Adrenal gland (tissue), 9 donors: ENCODE measurements at regions not wholly inside any gene's neighbourhood (a gene's known extent, or its start where the extent isn't known, plus 50 kb on each side); places are given as distances from the start of the nearest gene placed in this dataset.
"Not testable (repeated sequence)": the region's sequence is repeated elsewhere in the genome, so short reads cannot be mapped to it uniquely, and the experiment has no call there.

Experiments
- DNase-seq, 7 donors: peaks; one replicate each; pipeline ENCODE4 v3.0.0-alpha.2; 2019 to 2020
- H3K27ac ChIP-seq, 5 donors: fragments of 200-600 bp; sonication (generic) in 4 of 5; 1 replicate in 3 of 5; 2 replicates in 2 of 5; pipeline versions ENCODE4 v1.5.1 to v1.8.0; 2016 to 2020; ENCODE audit warnings: mild to moderate bottlenecking in 1 of 5
- H3K27me3 ChIP-seq: fragments of 200-600 bp; 2 replicates; pipeline ENCODE4 v1.8.0; 2021
- H3K36me3 ChIP-seq, 2 donors: fragments of 200-600 bp; replicated peaks in 1 of 2; 1 replicate in 1 of 2; 2 replicates in 1 of 2; pipeline versions ENCODE4 v1.5.1 to v1.8.0; 2018 to 2022
- H3K4me1 ChIP-seq, 2 donors: fragments of 200-600 bp; replicated peaks in 1 of 2; 1 replicate in 1 of 2; 2 replicates in 1 of 2; pipeline versions ENCODE4 v1.5.1 to v1.8.0; 2018 to 2021
- H3K4me3 ChIP-seq, 4 donors: fragments of 200-600 bp; sonication (generic) in 3 of 4; one replicate each; pipeline ENCODE4 v1.5.1; 2016 to 2018
- H3K9me3 ChIP-seq, 3 donors: fragments of 200-600 bp; sonication (generic) in 1 of 3; replicated peaks in 1 of 3; 1 replicate in 2 of 3; 2 replicates in 1 of 3; pipeline versions ENCODE4 v1.5.1 to v1.8.0; 2016 to 2021
- CTCF ChIP-seq, 6 experiments: fragments of 450-650 bp in 4 of 6; fragments of 200-600 bp in 2 of 6; sonication (generic) in 1 of 6; IDR thresholded peaks; 1 replicate in 5 of 6; 2 replicates in 1 of 6; pipeline versions ENCODE4 v1.5.1 to v1.8.0; 2016 to 2021; ENCODE audit warnings: antibody characterized with exemption in 6 of 6, mild to moderate bottlenecking in 2 of 6, moderate library complexity in 1 of 6
- POLR2A ChIP-seq, 2 donors: fragments of 450-650 bp; IDR thresholded peaks; one replicate each; pipeline ENCODE4 v1.6.1; 2017; ENCODE audit warnings: antibody characterized with exemption in 2 of 2, mild to moderate bottlenecking in 2 of 2, moderate library complexity in 1 of 2
- WGBS, 4 donors: extraction: QIAGEN DNeasy Blood & Tissue Kit in 2 of 4; methylation state at CpG; one replicate each; pipeline versions ENCODE4 v1.1.5 to v1.1.7; 2013 to 2017; 5-methylcytosine and 5-hydroxymethylcytosine counted together
- intact Hi-C, 2 donors: fragments of 100-400 bp; cut with DNase I; formaldehyde crosslinking; loops; one replicate each; pipeline versions ENCODE4 v1.14.1 to v1.15.0; 2022 to 2023
- donor health status: healthy with polysubstance abuse.
- donor health status: Bipolar disorder and iron deficiency.
- donor health status: DM: yes; HTN: yes; CAD: no.
- donor health status: DM: no; HTN: no; CAD: no.
- donor health status: DM: no; HTN: no; CAD: no.

- Histone ChIP-seq H3K4me3 (no peak overlapping the region), H3K36me3 (no peaks in the 10 kb centered on the region), H3K4me1 (no peaks in the 10 kb centered on the region), H3K27ac (no peak overlapping the region), H3K27me3 (no peaks in the 10 kb centered on the region), H3K9me3 (no peaks in the 10 kb centered on the region)
- intact Hi-C loops: no loop called here
- 77 to 80% (median 79%) methylated on average over 1 of the region's 1 CpG for WGBS, 4 donors
- TF ChIP-seq CTCF (IDR thresholded peaks at IDR 0.05) (no peak), POLR2A (IDR thresholded peaks at IDR 0.05) (no peak)
- no peak for DNase-seq
These were observed 57.1 kb upstream of the KIF2B start for GRCh38 chr17:53765609-53766008.

GRCh38 chr17:53765129-53765528 is 57.6 kb upstream of the KIF2B start:
- 84 to 92% (median 87%) methylated on average over 2 of the region's 2 CpGs for WGBS, 4 donors
- H3K27ac ChIP-seq: no peak overlapping the region
- no peak for TF ChIP-seq POLR2A (IDR thresholded peaks at IDR 0.05)
- no peak for TF ChIP-seq CTCF (IDR thresholded peaks at IDR 0.05)
- H3K27me3 ChIP-seq: no peaks in the 10 kb centered on the region
- no peaks in the 10 kb centered on the region for H3K4me1 ChIP-seq
- H3K9me3 ChIP-seq: no peaks in the 10 kb centered on the region
- H3K4me3 ChIP-seq: no peak overlapping the region
- H3K36me3 ChIP-seq: no peaks in the 10 kb centered on the region
- intact Hi-C loops: no loop called here
- no peak for DNase-seq

GRCh38 chr17:53757559-53757958 is 65.2 kb upstream of the KIF2B start:
- no peak for TF ChIP-seq CTCF (IDR thresholded peaks at IDR 0.05)
- no peak for TF ChIP-seq POLR2A (IDR thresholded peaks at IDR 0.05)
- no peaks in the 10 kb centered on the region for H3K36me3 ChIP-seq
- H3K4me3 ChIP-seq: no peak overlapping the region
- no peaks in the 10 kb centered on the region for H3K4me1 ChIP-seq
- DNase-seq: no peak
- intact Hi-C loops: no loop called here
- no peaks in the 10 kb centered on the region for H3K9me3 ChIP-seq
- no peaks in the 10 kb centered on the region for H3K27me3 ChIP-seq
- WGBS, 4 donors: 93 to 97% (median 96%) methylated on average over 22 of the region's 22 CpGs
- H3K27ac ChIP-seq: no peak overlapping the region

- H3K9me3 ChIP-seq, H3K36me3 ChIP-seq, H3K27me3 ChIP-seq, intact Hi-C loops, DNase-seq, H3K27ac ChIP-seq, H3K4me1 ChIP-seq, H3K4me3 ChIP-seq: not testable (repeated sequence)
- 90 to 100% (median 96%) methylated on average over 5 to 20 of the region's 20 CpGs for WGBS, 4 donors
These were observed 65.6 kb upstream of the KIF2B start for GRCh38 chr17:53757116-53757515.

GRCh38 chr17:53749178-53749577 is 73.5 kb upstream of the KIF2B start:
- no peaks in the 10 kb centered on the region for H3K27me3 ChIP-seq
- TF ChIP-seq POLR2A (IDR thresholded peaks at IDR 0.05) (no peak), CTCF (IDR thresholded peaks at IDR 0.05) (no peak)
- no peaks in the 10 kb centered on the region for H3K36me3 ChIP-seq
- no peak for DNase-seq
- no peaks in the 10 kb centered on the region for H3K9me3 ChIP-seq
- WGBS, 4 donors: 50 to 63% (median 57%) methylated on average over 1 of the region's 1 CpG
- no peaks in the 10 kb centered on the region for H3K4me1 ChIP-seq
- intact Hi-C loops: no loop called here
- H3K27ac ChIP-seq: no peak overlapping the region
- no peak overlapping the region for H3K4me3 ChIP-seq

- 57 to 71% (median 58%) methylated on average over 11 of the region's 11 CpGs for WGBS, 4 donors
- H3K9me3 ChIP-seq, H3K27me3 ChIP-seq, intact Hi-C loops, H3K4me3 ChIP-seq, H3K27ac ChIP-seq, H3K36me3 ChIP-seq, H3K4me1 ChIP-seq, DNase-seq: not testable (repeated sequence)
These were observed 74.4 kb upstream of the KIF2B start for GRCh38 chr17:53748159-53748820.
